Spleen (tissue), 7 donors: ENCODE measurements at regions not wholly inside any gene's neighbourhood (a gene's known extent, or its start where the extent isn't known, plus 50 kb on each side); places are given as distances from the start of the nearest gene placed in this dataset.

ENCODE experiments used
- CTCF ChIP-seq, 11 experiments: fragments of 200-600 bp in 7 of 11; fragments of 450-650 bp in 4 of 11; sonication (generic) in 4 of 11; IDR thresholded peaks in 8 of 11; conservative IDR thresholded peaks in 3 of 11; 1 replicate in 7 of 11; 2 replicates in 4 of 11; pipeline versions ENCODE4 v1.4.0 to v1.8.0; 2016 to 2021; ENCODE audit warnings: antibody characterized with exemption in 11 of 11, inconsistent platforms in 4 of 11, mild to moderate bottlenecking in 1 of 11
- POLR2AphosphoS5 ChIP-seq, 3 donors: sonication (generic); formaldehyde crosslinking; IDR thresholded peaks; one replicate each; pipeline ENCODE4 v1.5.1; 2017; ENCODE audit warnings: antibody characterized with exemption in 3 of 3
- donor health status: DM: no; HTN: no; CAD: no; lungs with moderate emphysema.
- donor health status: DM: no; HTN: no; CAD: no.
- donor health status: DM: no; HTN: no; CAD: no.

- no peak for TF ChIP-seq CTCF (IDR thresholded peaks at IDR 0.05 in 8 of 11, conservative IDR thresholded peaks at IDR 0.05 in 3 of 11)
- no peak for TF ChIP-seq POLR2AphosphoS5 (IDR thresholded peaks at IDR 0.05)
Measured at GRCh38 chr18:73812423-73812822, 335.2 kb downstream of the FBXO15 start.
